H1 (cell line): ENCODE measurements at regions not wholly inside any gene's neighbourhood (a gene's known extent, or its start where the extent isn't known, plus 50 kb on each side); places are given as distances from the start of the nearest gene placed in this dataset.

ENCODE experiments used
- CTCF ChIA-PET: fragments of 300-600 bp; sonication (Branson Sonifier 250); formaldehyde crosslinking; loops from one replicate; lab custom pipeline; 2021; ENCODE audit not compliant: partially characterized antibody; lab: Charles Lee
- POLR2A ChIA-PET: fragments of 300-600 bp; sonication (Branson Sonifier 250); formaldehyde crosslinking; loops from one replicate; lab custom pipeline; 2021; ENCODE audit warnings: inconsistent platforms; ENCODE audit not compliant: partially characterized antibody; lab: Charles Lee
- DNase-seq, 2 experiments: peaks; one replicate each; pipeline versions ENCODE4 v3.0.0 to v3.0.0-alpha.2; 2010 to 2022; ENCODE audit warnings: low spot score in 2 of 2, low read depth in 1 of 2, mixed read lengths in 1 of 2
- FAIRE-seq: peaks from 2 replicates; lab custom pipeline; 2011; peaks lifted over from hg19 to GRCh38; lab: Jason Lieb, UNC
- H2AFZ ChIP-seq: 2 replicates; pipeline ENCODE4 v1.8.1; 2012; ENCODE audit warnings: low read length, inconsistent platforms
- H2AK5ac ChIP-seq: 2 replicates; pipeline ENCODE4 v1.6.1; 2013; ENCODE audit warnings: low read depth, low read length
- H2BK120ac ChIP-seq: replicated peaks from 2 replicates; pipeline ENCODE3; 2013; ENCODE audit warnings: low read depth, low read length, inconsistent platforms
- H2BK12ac ChIP-seq: 2 replicates; pipeline ENCODE4 v1.6.1; 2013; ENCODE audit warnings: low read depth, low read length
- H2BK15ac ChIP-seq: 2 replicates; pipeline ENCODE4 v1.6.1; 2013; ENCODE audit warnings: low read length
- H2BK20ac ChIP-seq: 2 replicates; pipeline ENCODE4 v1.6.1; 2013; ENCODE audit warnings: low read length
- H2BK5ac ChIP-seq: 2 replicates; pipeline ENCODE4 v1.6.1; 2013; ENCODE audit warnings: low read depth, low read length
- H3K14ac ChIP-seq: 2 replicates; pipeline ENCODE4 v1.6.1; 2013; ENCODE audit warnings: inconsistent platforms; ENCODE audit not compliant: insufficient read length
- H3K18ac ChIP-seq: 2 replicates; pipeline ENCODE4 v1.6.1; 2013; ENCODE audit warnings: low read length; ENCODE audit errors: extremely low read depth
- H3K23ac ChIP-seq: 2 replicates; pipeline ENCODE4 v1.6.1; 2013; ENCODE audit warnings: inconsistent platforms; ENCODE audit not compliant: insufficient read length
- H3K23me2 ChIP-seq: 2 replicates; pipeline ENCODE4 v1.6.1; 2013; ENCODE audit warnings: low read depth, low read length
- H3K27ac ChIP-seq: 2 replicates; pipeline ENCODE4 v1.6.1; 2011; ENCODE audit warnings: low read depth, low read length, inconsistent platforms
- H3K27me3 ChIP-seq, 4 experiments: replicated peaks in 1 of 4; 1 replicate in 1 of 4; 2 replicates in 3 of 4; pipeline versions ENCODE4 v1.6.1 to v1.8.1; 2011 to 2013; ENCODE audit warnings: low read length in 3 of 4, mild to moderate bottlenecking in 3 of 4, inconsistent platforms in 2 of 4, mixed read lengths in 2 of 4, moderate library complexity in 1 of 4; ENCODE audit not compliant: control insufficient read depth in 3 of 4, insufficient read depth in 3 of 4; ENCODE audit errors: extremely low read depth in 1 of 4
- H3K36me3 ChIP-seq, 4 experiments: 2 replicates each; pipeline versions ENCODE4 v1.6.1 to v1.8.1; 2011 to 2013; ENCODE audit warnings: mild to moderate bottlenecking in 4 of 4, low read length in 3 of 4, moderate library complexity in 2 of 4, control low read depth in 1 of 4, inconsistent platforms in 1 of 4; ENCODE audit not compliant: insufficient read depth in 4 of 4, control insufficient read depth in 2 of 4
- H3K4ac ChIP-seq: replicated peaks from 2 replicates; pipeline ENCODE3; 2013; ENCODE audit warnings: low read length, low read depth, mixed read lengths, inconsistent platforms; ENCODE audit not compliant: insufficient read length
- H3K4me1 ChIP-seq, 4 experiments: replicated peaks in 1 of 4; 1 replicate in 1 of 4; 2 replicates in 3 of 4; pipeline versions ENCODE4 v1.6.1 to v1.8.1; 2011 to 2013; ENCODE audit warnings: low read length in 3 of 4, inconsistent platforms in 2 of 4, mixed read lengths in 1 of 4; ENCODE audit not compliant: insufficient read depth in 4 of 4, control insufficient read depth in 3 of 4
- H3K4me2 ChIP-seq, 2 experiments: 2 replicates each; pipeline versions ENCODE4 v1.6.1 to v1.8.1; 2011 to 2013; ENCODE audit warnings: low read depth in 2 of 2, low read length in 2 of 2, control low read depth in 1 of 2, inconsistent platforms in 1 of 2, mild to moderate bottlenecking in 1 of 2; ENCODE audit not compliant: insufficient read depth in 1 of 2
- H3K4me3 ChIP-seq, 4 experiments: fragments of 200-600, 300-600 bp in 1 of 4; sonication (generic), shearing (Covaris generic), sonication (Bioruptor Twin) in 1 of 4; 2 replicates each; pipeline versions ENCODE4 v1.5.1 to v1.8.1; 2011 to 2016; ENCODE audit warnings: low read length in 4 of 4, low read depth in 3 of 4, control low read depth in 2 of 4, inconsistent platforms in 2 of 4, mild to moderate bottlenecking in 2 of 4, mixed read lengths in 1 of 4, moderate library complexity in 1 of 4; ENCODE audit not compliant: insufficient read depth in 2 of 4; ENCODE audit errors: extremely low read depth in 1 of 4
- H3K56ac ChIP-seq: replicated peaks from 2 replicates; pipeline ENCODE3; 2013; ENCODE audit warnings: low read depth, mild to moderate bottlenecking, mixed read lengths, low read length, inconsistent platforms; ENCODE audit not compliant: insufficient read length
- H3K79me1 ChIP-seq: 2 replicates; pipeline ENCODE4 v1.6.1; 2013; ENCODE audit warnings: low read depth, low read length, control low read depth
- H3K79me2 ChIP-seq, 2 experiments: 2 replicates each; pipeline versions ENCODE4 v1.6.1 to v1.8.1; 2012 to 2013; ENCODE audit warnings: low read length in 2 of 2, mild to moderate bottlenecking in 2 of 2, inconsistent platforms in 1 of 2; ENCODE audit not compliant: insufficient read depth in 2 of 2, control insufficient read depth in 1 of 2
- H3K9ac ChIP-seq, 4 experiments: replicated peaks in 1 of 4; 1 replicate in 1 of 4; 2 replicates in 3 of 4; pipeline versions ENCODE4 v1.6.1 to v1.8.1; 2011 to 2013; ENCODE audit warnings: low read depth in 3 of 4, low read length in 3 of 4, control low read depth in 2 of 4, mild to moderate bottlenecking in 2 of 4, moderate library complexity in 2 of 4, inconsistent platforms in 1 of 4; ENCODE audit errors: extremely low read depth in 1 of 4
- H3K9me3 ChIP-seq, 2 experiments: 2 replicates each; pipeline versions ENCODE4 v1.6.1 to v1.8.1; 2012 to 2013; ENCODE audit warnings: mild to moderate bottlenecking in 2 of 2, moderate library complexity in 2 of 2, control low read depth in 1 of 2, inconsistent platforms in 1 of 2, low read depth in 1 of 2, low read length in 1 of 2, mixed read lengths in 1 of 2; ENCODE audit not compliant: insufficient read depth in 2 of 2
- H4K20me1 ChIP-seq, 2 experiments: replicated peaks in 1 of 2; 2 replicates each; pipeline versions ENCODE3 to v1.8.1; 2011 to 2013; ENCODE audit warnings: inconsistent platforms in 2 of 2, low read length in 2 of 2, mild to moderate bottlenecking in 1 of 2; ENCODE audit not compliant: insufficient read depth in 2 of 2, control insufficient read depth in 1 of 2
- H4K5ac ChIP-seq: 2 replicates; pipeline ENCODE4 v1.6.1; 2013; ENCODE audit warnings: low read length, low read depth, mixed read lengths, inconsistent platforms; ENCODE audit not compliant: insufficient read length
- H4K8ac ChIP-seq: 2 replicates; pipeline ENCODE4 v1.8.0; 2013; ENCODE audit warnings: mild to moderate bottlenecking, moderate library complexity, low read length, inconsistent platforms; ENCODE audit not compliant: insufficient read depth; ENCODE audit errors: extremely low read depth
- H4K91ac ChIP-seq: replicated peaks from 2 replicates; pipeline ENCODE3; 2013; ENCODE audit warnings: low read length, mixed read lengths, inconsistent platforms; ENCODE audit not compliant: insufficient read length
- CEBPB ChIP-seq: IDR thresholded peaks from 2 replicates; pipeline ENCODE4 v1.6.1; 2012; ENCODE audit warnings: low read depth, low read length
- CTBP2 ChIP-seq: IDR thresholded peaks from 2 replicates; pipeline ENCODE4 v1.7.0; 2011; ENCODE audit warnings: borderline replicate concordance, mild to moderate bottlenecking, moderate library complexity, mixed read lengths, low read length; ENCODE audit not compliant: insufficient read depth, insufficient read length
- E2F6 ChIP-seq: IDR thresholded peaks from 2 replicates; pipeline ENCODE4 v1.6.1; 2012; ENCODE audit warnings: inconsistent platforms
- KDM1A ChIP-seq: fragments of 200-600, 300-600 bp; sonication (generic); IDR thresholded peaks from 2 replicates; pipeline ENCODE4 v1.7.1; 2016; ENCODE audit warnings: mild to moderate bottlenecking, low read length, borderline replicate concordance
- NRF1 ChIP-seq: IDR thresholded peaks from 2 replicates; pipeline ENCODE4 v1.6.1; 2011; ENCODE audit warnings: mild to moderate bottlenecking, low read depth, low read length, improper control_type of control experiment
- RNF2 ChIP-seq: fragments of 200-900, 300-1000 bp; sonication (generic); IDR thresholded peaks from 2 replicates; pipeline ENCODE4 v1.7.1; 2016; ENCODE audit warnings: borderline replicate concordance, low read depth, mild to moderate bottlenecking, antibody characterized with exemption, low read length; ENCODE audit not compliant: poor library complexity, severe bottlenecking; ENCODE audit errors: missing control alignments
- SIRT6 ChIP-seq: IDR thresholded peaks from one replicate; pipeline ENCODE4 v1.7.1; 2012; ENCODE audit warnings: low read length, inconsistent platforms
- SUZ12 ChIP-seq: fragments of 200-600 bp; sonication (generic); IDR thresholded peaks from 2 replicates; pipeline ENCODE4 v1.6.1; 2012; ENCODE audit warnings: mild to moderate bottlenecking, inconsistent platforms, low read length, moderate library complexity, mixed read lengths
- WGBS, 2 experiments: shearing (Covaris generic) in 1 of 2; methylation state at CpG; one replicate each; pipeline versions ENCODE4 v1.1.6 to v1.1.7; 2013 to 2015; ENCODE audit warnings: low lambda C conversion rate in 2 of 2, mixed read lengths in 2 of 2, inconsistent platforms in 1 of 2, low coverage in 1 of 2, missing lambda C conversion rate in 1 of 2; ENCODE audit not compliant: insufficient replicate concordance in 2 of 2, insufficient coverage in 1 of 2, insufficient read length in 1 of 2; ENCODE audit errors: extremely low coverage in 1 of 2, missing lambda C conversion rate in 1 of 2; 5-methylcytosine and 5-hydroxymethylcytosine counted together

GRCh38 chr6:101088594-101088993 lies 207.5 kb upstream of the ASCC3 start:
- Histone ChIP-seq H3K23ac (no peak overlapping the region), H3K4me1 (peaks cover 0 to 8% (median 2%) of the 10 kb centered on the region in 4 experiments; a peak in 3 of 7 replicates), H2BK5ac (no peak overlapping the region)
- 93% methylated on average over 2 of the region's 2 CpGs; no CpG with 5 or more reads in 1 of the 2 experiments for WGBS, 2 experiments
- no peak for DNase-seq
- TF ChIP-seq KDM1A: no peak
- no peak for TF ChIP-seq SUZ12
- no peak for TF ChIP-seq E2F6
- TF ChIP-seq SIRT6: no peak
- TF ChIP-seq NRF1: no peak
- no peak for TF ChIP-seq RNF2
- no peak for TF ChIP-seq CEBPB
- TF ChIP-seq CTBP2: no peak
- TF ChIP-seq, all 59 proteins: peak for 0
- no peak for FAIRE-seq
- 0 out of 4 replicates have a peak, but pooled peaks cover 0 to 4% of the 10 kb centered on the region in 2 experiments for H3K9me3 ChIP-seq
- no peaks in the 10 kb centered on the region for H3K79me2 ChIP-seq
- H3K9ac ChIP-seq: no peak overlapping the region
- POLR2A ChIA-PET: no interaction called here
- no peak overlapping the region for H3K18ac ChIP-seq
- CTCF ChIA-PET: no interaction called here
- H2BK120ac ChIP-seq: no peak overlapping the region
- H3K79me1 ChIP-seq: no peaks in the 10 kb centered on the region
- H3K4ac ChIP-seq: no peak overlapping the region
- no peak overlapping the region for H2AFZ ChIP-seq
- no peak overlapping the region for H2AK5ac ChIP-seq
- H3K23me2 ChIP-seq: no peaks in the 10 kb centered on the region
- H3K27me3 ChIP-seq: no peaks in the 10 kb centered on the region
- H2BK20ac ChIP-seq: no peak overlapping the region
- H3K4me3 ChIP-seq: no peak overlapping the region
- no peak overlapping the region for H3K56ac ChIP-seq
- H2BK12ac ChIP-seq: no peak overlapping the region
- H3K36me3 ChIP-seq: no peaks in the 10 kb centered on the region
- H4K8ac ChIP-seq: no peak overlapping the region
- H4K5ac ChIP-seq: no peak overlapping the region
- H3K4me2 ChIP-seq: no peak overlapping the region
- no peak overlapping the region for H3K27ac ChIP-seq
- H4K91ac ChIP-seq: no peak overlapping the region
- no peaks in the 10 kb centered on the region for H4K20me1 ChIP-seq
- no peak overlapping the region for H2BK15ac ChIP-seq
- no peak overlapping the region for H3K14ac ChIP-seq
